Smooth muscle cell (in vitro differentiated cells): ENCODE measurements at regions not wholly inside any gene's neighbourhood (a gene's known extent, or its start where the extent isn't known, plus 50 kb on each side); places are given as distances from the start of the nearest gene placed in this dataset.

Source experiments
- DNase-seq: peaks from one replicate; lab custom pipeline; 2025; ENCODE audit not compliant: unreplicated experiment; lab: John Stamatoyannopoulos, UW
- H2AFZ ChIP-seq: fragments of 200-600 bp; sonication (generic); 2 replicates; pipeline ENCODE4 v1.6.0; 2016; ENCODE audit warnings: antibody characterized with exemption, low read depth, mild to moderate bottlenecking
- H3F3A ChIP-seq: fragments of 200-600 bp; sonication (generic); 2 replicates; pipeline ENCODE4 v1.6.0; 2017; ENCODE audit warnings: antibody characterized with exemption, low read depth
- H3K27ac ChIP-seq: fragments of 200-600 bp; sonication (generic); 2 replicates; pipeline ENCODE4 v1.5.1; 2016; ENCODE audit warnings: low read depth, mild to moderate bottlenecking
- H3K27me3 ChIP-seq: fragments of 200-600 bp; sonication (generic); 2 replicates; pipeline ENCODE4 v1.6.1; 2016; ENCODE audit warnings: low read depth, mild to moderate bottlenecking
- H3K36me3 ChIP-seq: fragments of 200-600 bp; sonication (generic); 2 replicates; pipeline ENCODE4 v1.5.1; 2016; ENCODE audit warnings: low read depth
- H3K4me1 ChIP-seq: fragments of 200-600 bp; sonication (generic); 2 replicates; pipeline ENCODE4 v1.5.1; 2016; ENCODE audit warnings: low read depth
- H3K4me2 ChIP-seq: fragments of 200-600 bp; sonication (generic); 2 replicates; pipeline ENCODE4 v1.6.0; 2016; ENCODE audit warnings: mild to moderate bottlenecking
- H3K4me3 ChIP-seq: fragments of 200-600 bp; sonication (generic); 2 replicates; pipeline ENCODE4 v1.5.1; 2016; ENCODE audit warnings: mild to moderate bottlenecking
- H3K79me2 ChIP-seq: fragments of 200-600 bp; sonication (generic); 2 replicates; pipeline ENCODE4 v1.6.0; 2016; ENCODE audit warnings: low read depth, mild to moderate bottlenecking
- H3K9ac ChIP-seq: fragments of 200-600 bp; sonication (generic); 2 replicates; pipeline ENCODE4 v1.6.0; 2016; ENCODE audit warnings: low read depth
- H3K9me3 ChIP-seq: fragments of 200-600 bp; sonication (generic); replicated peaks from 2 replicates; pipeline ENCODE4 v1.5.1; 2016; ENCODE audit warnings: low read depth
- H4K20me1 ChIP-seq: fragments of 200-600 bp; sonication (generic); 2 replicates; pipeline ENCODE4 v1.6.0; 2016; ENCODE audit warnings: low read depth
- CTCF ChIP-seq: fragments of 200-600 bp; sonication (generic); IDR thresholded peaks from 2 replicates; pipeline ENCODE4 v1.5.1; 2017; ENCODE audit warnings: borderline replicate concordance, mild to moderate bottlenecking, antibody characterized with exemption; ENCODE audit not compliant: insufficient read depth, poor library complexity, severe bottlenecking
- WGBS: methylation state at CpG from one replicate; pipeline ENCODE4 v1.1.7; 2016; ENCODE audit warnings: low lambda C conversion rate; 5-methylcytosine and 5-hydroxymethylcytosine counted together

- Histone ChIP-seq H3K4me3 (no peak overlapping the region), H3K27ac (no peak overlapping the region), H3K4me2 (no peak overlapping the region), H3K79me2 (no peaks in the 10 kb centered on the region), H3K9me3 (no peaks in the 10 kb centered on the region), H3F3A (no peaks in the 10 kb centered on the region), H3K27me3 (no peaks in the 10 kb centered on the region), H3K4me1 (no peaks in the 10 kb centered on the region), H4K20me1 (no peaks in the 10 kb centered on the region), H3K36me3 (no peaks in the 10 kb centered on the region), H3K9ac (no peak overlapping the region), H2AFZ (no peak overlapping the region)
- 87% methylated on average over 3 of the region's 3 CpGs for WGBS
- TF ChIP-seq CTCF, result no peak
- DNase-seq, result no peak
Measured at GRCh38 chr12:25827747-25828146, 130.7 kb upstream of the RASSF8 start.

- DNase-seq, result no peak
- H3K27ac ChIP-seq, result no peak overlapping the region
Measured at GRCh38 chr12:25828188-25828587, 130.3 kb upstream of the RASSF8 start.

DNA sequence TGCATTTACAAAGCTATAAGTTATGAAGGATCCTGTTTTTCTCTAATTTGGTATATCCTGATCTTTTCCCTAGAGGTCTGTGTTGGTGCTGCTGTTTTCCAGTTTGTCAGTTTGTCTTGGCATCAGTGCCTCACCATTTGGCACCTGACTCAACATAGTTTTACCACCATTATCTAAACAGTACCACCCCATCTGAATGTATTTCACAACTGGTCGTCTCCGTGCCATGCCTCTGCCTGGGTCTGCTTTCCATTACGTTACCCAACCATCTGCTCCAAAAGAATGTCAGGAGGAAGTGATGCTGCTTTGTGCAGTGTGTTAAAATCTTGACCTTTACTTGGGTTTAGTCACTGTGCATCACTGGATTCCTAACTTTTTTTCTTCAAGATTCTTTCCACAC, 129.3 kb upstream of the RASSF8 start:
- Histone ChIP-seq H3K9ac (no peak overlapping the region), H2AFZ (no peak overlapping the region)

More at GRCh38 chr12:25828188-25828587, 130.3 kb upstream of the RASSF8 start:
- H3K36me3 ChIP-seq, result no peaks in the 10 kb centered on the region
- TF ChIP-seq CTCF, result no peak
- no peaks in the 10 kb centered on the region for H3K79me2 ChIP-seq
- no peaks in the 10 kb centered on the region for H4K20me1 ChIP-seq
- no peaks in the 10 kb centered on the region for H3K4me1 ChIP-seq
- no peak overlapping the region for H3K9ac ChIP-seq
- no peaks in the 10 kb centered on the region for H3K27me3 ChIP-seq
- H3K9me3 ChIP-seq, result no peaks in the 10 kb centered on the region
- WGBS, result 56% methylated on average over 4 of the region's 4 CpGs
- no peak overlapping the region for H2AFZ ChIP-seq
- H3K4me3 ChIP-seq, result no peak overlapping the region
- H3F3A ChIP-seq, result no peaks in the 10 kb centered on the region
- H3K4me2 ChIP-seq, result no peak overlapping the region

More for the DNA sequence above, 129.3 kb upstream of the RASSF8 start:
- no peak overlapping the region for H3K4me3 ChIP-seq
- WGBS, result 8% methylated on average over 3 of the region's 3 CpGs
- no peaks in the 10 kb centered on the region for H3K27me3 ChIP-seq
- TF ChIP-seq CTCF, result no peak
- no peaks in the 10 kb centered on the region for H3K36me3 ChIP-seq
- no peaks in the 10 kb centered on the region for H3K9me3 ChIP-seq
- H3K4me1 ChIP-seq, result no peaks in the 10 kb centered on the region
- H4K20me1 ChIP-seq, result no peaks in the 10 kb centered on the region
- DNase-seq, result no peak
- H3F3A ChIP-seq, result no peaks in the 10 kb centered on the region
- H3K4me2 ChIP-seq, result no peak overlapping the region
- peak overlapping the region; percentile 51 for H3K27ac ChIP-seq
- H3K79me2 ChIP-seq, result no peaks in the 10 kb centered on the region
